ENCODE measurements at regions not wholly inside any gene's neighbourhood (a gene's known extent, or its start where the extent isn't known, plus 50 kb on each side); places are given as distances from the start of the nearest gene placed in this dataset.

- Histone ChIP-seq H3K79me2 (ENCODE audit: insufficient read depth, low read length) (no peaks in the 10 kb centered on the region), H3K4me2 (ENCODE audit: low read depth, low read length) (no peak overlapping the region), H3K36me3 (replicated peaks in 1 of 2; ENCODE audit: control insufficient read depth in 1 of 2, insufficient read depth in 2 of 2, low read length in 2 of 2) (no peaks in the 10 kb centered on the region), H3K27ac (ENCODE audit: extremely low read length, insufficient read depth, low read length) (no peak overlapping the region), H3K27me3 (ENCODE audit: control insufficient read depth in 1 of 2, insufficient read depth in 2 of 2, low read length in 2 of 2) (no peaks in the 10 kb centered on the region), H3K4me1 (ENCODE audit: insufficient read depth, low read length) (no peaks in the 10 kb centered on the region), H3K4me3 (replicated peaks in 1 of 3; ENCODE audit: insufficient read depth in 1 of 3, low read depth in 2 of 3, low read length in 3 of 3) (no peak overlapping the region), H4K20me1 (ENCODE audit: insufficient read depth, low read length) (no peaks in the 10 kb centered on the region), H3K9me3 (ENCODE audit: low read length) (peaks cover 94% of the 10 kb centered on the region), H2AFZ (ENCODE audit: low read length) (no peak overlapping the region), H3K9ac (ENCODE audit: insufficient read depth, low read depth, low read length) (no peak overlapping the region)
- DNase-seq (ENCODE audit: low spot score) (no peak), ATAC-seq (no peak), FAIRE-seq (no peak)
- ChIA-PET POLR2A (no interaction called here), CTCF (ENCODE audit: low intra/inter-chr PET ratio, low total read pairs) (no interaction called here)
- intact Hi-C loops (cut with micrococcal nuclease; ENCODE audit: unreplicated experiment): no loop called here
- TF ChIP-seq ZNF256 (CRISPR knock-in tag; conservative IDR thresholded peaks at IDR 0.05) (no peak), PRDM4 (CRISPR knock-in tag; IDR thresholded peaks at IDR 0.05; ENCODE audit: borderline replicate concordance) (no peak), KLF6 (CRISPR knock-in tag; IDR thresholded peaks at IDR 0.05) (no peak)
- 26% methylated on average over 4 of the region's 5 CpGs for WGBS (ENCODE audit: low lambda C conversion rate)
- BruUV-seq (replicated peaks): no TSS peak
- in situ Hi-C loops (cut with HindIII; ENCODE audit: extremely low pct_ligation_motif_present, low pct_unique_long_range_greater_than_20kb): no loop called here
Measured at GRCh38 chr19:31938675-31939074, 406.7 kb upstream of the ZNF507 start.

- H3K4me3 ChIP-seq (replicated peaks in 1 of 3; ENCODE audit: insufficient read depth in 1 of 3, low read depth in 2 of 3, low read length in 3 of 3): no peak overlapping the region
- no peak overlapping the region for H3K9ac ChIP-seq (ENCODE audit: insufficient read depth, low read depth, low read length)
- no peak for DNase-seq (ENCODE audit: low spot score)
- no peak overlapping the region for H3K4me2 ChIP-seq (ENCODE audit: low read depth, low read length)
- peaks cover 98% of the 10 kb centered on the region for H3K9me3 ChIP-seq (ENCODE audit: low read length)
- no peak for ATAC-seq
- H2AFZ ChIP-seq (ENCODE audit: low read length): no peak overlapping the region
- 38% methylated on average over 2 of the region's 2 CpGs for WGBS (ENCODE audit: low lambda C conversion rate)
- H3K4me1 ChIP-seq (ENCODE audit: insufficient read depth, low read length): no peaks in the 10 kb centered on the region
- in situ Hi-C loops (cut with HindIII; ENCODE audit: extremely low pct_ligation_motif_present, low pct_unique_long_range_greater_than_20kb): no loop called here
- BruUV-seq (replicated peaks): no TSS peak
- POLR2A ChIA-PET: no interaction called here
- no peaks in the 10 kb centered on the region for H3K36me3 ChIP-seq (replicated peaks in 1 of 2; ENCODE audit: control insufficient read depth in 1 of 2, insufficient read depth in 2 of 2, low read length in 2 of 2)
- intact Hi-C loops (cut with micrococcal nuclease; ENCODE audit: unreplicated experiment): no loop called here
- CTCF ChIA-PET (ENCODE audit: low intra/inter-chr PET ratio, low total read pairs): no interaction called here
- no peaks in the 10 kb centered on the region for H3K27me3 ChIP-seq (ENCODE audit: control insufficient read depth in 1 of 2, insufficient read depth in 2 of 2, low read length in 2 of 2)
- FAIRE-seq: no peak
- H3K79me2 ChIP-seq (ENCODE audit: insufficient read depth, low read length): no peaks in the 10 kb centered on the region
- no peak overlapping the region for H3K27ac ChIP-seq (ENCODE audit: extremely low read length, insufficient read depth, low read length)
- no peaks in the 10 kb centered on the region for H4K20me1 ChIP-seq (ENCODE audit: insufficient read depth, low read length)
- TF ChIP-seq NFATC3 (CRISPR knock-in tag; IDR thresholded peaks at IDR 0.05): no peak
- TF ChIP-seq KDM6A (CRISPR knock-in tag; IDR thresholded peaks at IDR 0.05; ENCODE audit: low read depth): no peak
- TF ChIP-seq MED8 (CRISPR knock-in tag; IDR thresholded peaks at IDR 0.05; ENCODE audit: insufficient replicate concordance): no peak
- TF ChIP-seq LCORL (IDR thresholded peaks at IDR 0.05): no peak
- TF ChIP-seq LCORL (CRISPR knock-in tag; IDR thresholded peaks at IDR 0.05): no peak
- TF ChIP-seq MAFG (CRISPR knock-in tag; IDR thresholded peaks at IDR 0.05): no peak
- TF ChIP-seq, protein P1, sequence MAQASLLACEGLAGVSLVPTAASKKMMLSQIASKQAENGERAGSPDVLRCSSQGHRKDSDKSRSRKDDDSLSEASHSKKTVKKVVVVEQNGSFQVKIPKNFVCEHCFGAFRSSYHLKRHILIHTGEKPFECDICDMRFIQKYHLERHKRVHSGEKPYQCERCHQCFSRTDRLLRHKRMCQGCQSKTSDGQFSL (CRISPR knock-in tag; IDR thresholded peaks at IDR 0.05): no peak
- TF ChIP-seq ZEB1 (IDR thresholded peaks at IDR 0.05; ENCODE audit: insufficient replicate concordance, low read depth): no peak
- no peak for TF ChIP-seq ZNF703 (CRISPR knock-in tag; IDR thresholded peaks at IDR 0.05; ENCODE audit: borderline replicate concordance)
- no peak for TF ChIP-seq U2AF2 (IDR thresholded peaks at IDR 0.05; ENCODE audit: low read depth, low read length)
- TF ChIP-seq, protein P2, sequence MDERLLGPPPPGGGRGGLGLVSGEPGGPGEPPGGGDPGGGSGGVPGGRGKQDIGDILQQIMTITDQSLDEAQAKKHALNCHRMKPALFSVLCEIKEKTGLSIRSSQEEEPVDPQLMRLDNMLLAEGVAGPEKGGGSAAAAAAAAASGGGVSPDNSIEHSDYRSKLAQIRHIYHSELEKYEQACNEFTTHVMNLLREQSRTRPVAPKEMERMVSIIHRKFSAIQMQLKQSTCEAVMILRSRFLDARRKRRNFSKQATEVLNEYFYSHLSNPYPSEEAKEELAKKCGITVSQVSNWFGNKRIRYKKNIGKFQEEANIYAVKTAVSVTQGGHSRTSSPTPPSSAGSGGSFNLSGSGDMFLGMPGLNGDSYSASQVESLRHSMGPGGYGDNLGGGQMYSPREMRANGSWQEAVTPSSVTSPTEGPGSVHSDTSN (CRISPR knock-in tag; IDR thresholded peaks at IDR 0.05): no peak
- no peak for TF ChIP-seq HNRNPL (IDR thresholded peaks at IDR 0.05; ENCODE audit: low read depth, low read length)
- TF ChIP-seq ZFY (CRISPR knock-in tag; IDR thresholded peaks at IDR 0.05): no peak
- TF ChIP-seq ZNF414 (CRISPR knock-in tag; IDR thresholded peaks at IDR 0.05): no peak
Measured at GRCh38 chr19:31940396-31940795, 405.0 kb upstream of the ZNF507 start.

Data from HepG2 (cell line).